Stimulated activated memory B cell treated with anti-CD40 and anti-IgM and Interleukin-4, amounts not matched to agents 10 μg/mL and 1 μg/mL and 100 μg/mL, for 72 hours (primary cell): ENCODE measurements at regions not wholly inside any gene's neighbourhood (a gene's known extent, or its start where the extent isn't known, plus 50 kb on each side); places are given as distances from the start of the nearest gene placed in this dataset.
"Not testable (repeated sequence)": the region's sequence is repeated elsewhere in the genome, so short reads cannot be mapped to it uniquely, and the experiment has no call there.

Experiments used
- ATAC-seq: fragments of 150-1000 bp; cut with Tn5 transposase; 2 replicates; pipeline ENCODE4 v1.10.0; 2021
- H3K27ac Mint-ChIP-seq: one replicate; pipeline ENCODE4 v1.8.0; 2022; ENCODE audit warnings: mild to moderate bottlenecking, mixed read lengths
- H3K27me3 Mint-ChIP-seq: one replicate; pipeline ENCODE4 v1.8.0; 2022; ENCODE audit warnings: mixed read lengths
- H3K36me3 Mint-ChIP-seq: one replicate; pipeline ENCODE4 v1.8.0; 2022; ENCODE audit warnings: mixed read lengths
- H3K4me1 Mint-ChIP-seq: one replicate; pipeline ENCODE4 v1.8.0; 2022; ENCODE audit warnings: mixed read lengths
- H3K4me3 Mint-ChIP-seq: one replicate; pipeline ENCODE4 v1.8.0; 2022; ENCODE audit warnings: mild to moderate bottlenecking, moderate library complexity, mixed read lengths
- H3K9me3 Mint-ChIP-seq: one replicate; pipeline ENCODE4 v1.8.0; 2022; ENCODE audit warnings: mixed read lengths

DNA sequence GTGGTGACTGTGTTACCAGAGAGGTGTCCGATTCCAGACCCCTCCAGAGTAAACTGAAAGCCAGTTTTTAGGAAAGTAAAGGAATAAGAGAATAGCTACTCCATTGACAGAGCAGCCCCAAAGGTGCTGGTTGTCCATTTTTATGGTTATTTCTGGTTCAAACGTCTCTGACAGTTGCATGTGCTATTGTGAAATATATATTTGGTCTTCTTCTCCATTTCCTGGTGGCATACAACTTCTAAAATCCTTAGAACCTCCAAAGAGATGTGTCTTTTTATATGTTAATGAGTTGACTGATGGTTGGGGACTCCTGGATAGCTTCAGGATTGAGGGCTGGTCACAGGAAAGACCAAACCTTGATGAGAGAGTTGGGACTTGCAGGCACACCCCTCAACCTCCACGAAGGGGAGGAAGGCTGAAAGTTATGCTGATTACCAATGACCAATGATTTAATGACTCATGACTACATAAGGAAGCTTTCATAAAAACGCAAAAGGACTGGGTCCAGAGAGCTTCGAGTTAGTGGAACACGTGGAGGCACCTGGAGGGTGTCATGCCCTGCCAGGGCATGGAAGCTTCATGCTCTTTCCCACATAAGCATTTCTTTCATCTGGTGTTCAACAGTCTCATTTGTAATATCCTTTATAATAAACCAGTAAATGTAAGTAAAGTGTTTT, 100.7 kb downstream of the SLC16A1 start:
- Mint-ChIP-seq H3K27me3 (peaks cover 37% of the 10 kb centered on the region), H3K4me1 (no peaks in the 10 kb centered on the region), H3K4me3 (peak overlapping the region; percentile 15), H3K9me3 (no peaks in the 10 kb centered on the region), H3K36me3 (no peaks in the 10 kb centered on the region), H3K27ac (no peak overlapping the region)
- no peak for ATAC-seq

DNA sequence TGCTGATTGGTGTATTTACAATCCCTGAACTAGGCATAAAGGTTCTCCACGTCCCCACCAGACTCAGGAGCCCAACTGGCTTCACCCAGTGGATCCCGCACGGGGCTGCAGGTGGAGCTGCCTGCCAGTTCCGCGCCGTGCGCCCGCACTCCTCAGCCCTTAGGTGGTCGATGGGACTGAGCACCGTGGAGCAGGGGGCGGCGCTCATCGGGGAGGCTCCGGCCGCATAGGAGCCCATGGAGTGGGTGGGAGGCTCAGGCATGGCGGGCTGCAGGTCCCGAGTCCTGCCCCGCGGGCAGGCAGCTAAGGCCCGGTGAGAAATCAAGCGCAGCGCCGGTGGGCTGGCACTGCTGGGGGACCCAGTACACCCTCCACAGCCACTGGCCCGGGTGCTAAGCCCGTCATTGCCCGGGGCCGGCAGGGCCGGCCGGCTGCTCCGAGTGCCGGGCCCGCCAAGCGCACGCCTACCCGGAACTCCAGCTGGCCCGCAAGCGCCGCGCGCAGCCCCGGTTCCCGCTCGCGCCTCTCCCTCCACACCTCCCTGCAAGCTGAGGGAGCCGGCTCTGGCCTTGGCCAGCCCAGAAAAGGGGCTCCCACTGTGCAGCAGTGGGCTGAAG, 101.5 kb downstream of the SLC16A1 start:
- H3K4me1 Mint-ChIP-seq, H3K36me3 Mint-ChIP-seq, H3K27ac Mint-ChIP-seq, ATAC-seq, H3K9me3 Mint-ChIP-seq: not testable (repeated sequence)
- Mint-ChIP-seq H3K4me3 (peak overlapping the region; percentile 15), H3K27me3 (peaks cover 45% of the 10 kb centered on the region)

DNA sequence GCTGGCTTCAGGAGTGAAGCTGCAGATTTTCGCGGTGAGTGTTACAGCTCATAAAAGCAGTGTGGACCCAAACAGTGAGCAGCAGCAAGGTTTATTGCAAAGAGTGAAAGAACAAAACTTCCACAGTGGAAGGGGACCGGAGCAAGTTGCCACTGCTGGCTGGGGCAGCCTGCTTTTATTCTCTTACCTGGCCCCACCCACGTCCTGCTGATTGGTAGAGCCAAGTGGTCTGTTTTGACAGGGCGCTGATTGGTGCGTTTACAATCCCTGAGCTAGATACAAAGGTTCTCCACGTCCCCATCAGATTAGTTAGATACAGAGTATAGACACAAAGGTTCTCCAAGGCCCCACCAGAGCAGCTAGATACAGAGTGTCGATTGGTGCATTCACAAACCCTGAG, 102.1 kb downstream of the SLC16A1 start:
- H3K27ac Mint-ChIP-seq, H3K4me3 Mint-ChIP-seq, H3K36me3 Mint-ChIP-seq, H3K9me3 Mint-ChIP-seq, ATAC-seq: not testable (repeated sequence)
- peaks cover 13% of the 10 kb centered on the region for H3K4me1 Mint-ChIP-seq
- H3K27me3 Mint-ChIP-seq: peaks cover 50% of the 10 kb centered on the region

DNA sequence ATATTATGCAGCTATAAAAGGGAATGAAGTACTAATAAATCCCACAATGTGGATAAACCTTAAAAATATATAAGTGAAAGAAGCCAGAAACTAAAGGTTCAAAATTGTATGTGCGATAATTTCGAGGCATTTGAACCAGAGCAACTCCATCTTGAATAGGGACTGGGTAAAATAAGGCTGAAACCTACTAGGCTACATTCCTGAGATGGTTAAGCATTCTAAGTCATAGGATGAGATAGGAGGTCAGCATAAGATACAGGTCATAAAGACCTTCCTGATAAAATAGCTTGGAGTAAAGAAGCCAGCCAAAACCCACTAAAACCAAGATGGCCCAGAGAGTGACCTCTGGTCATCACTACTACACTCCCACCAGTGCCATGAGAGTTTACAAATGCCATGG, 103.1 kb downstream of the SLC16A1 start:
- peaks cover 60% of the 10 kb centered on the region for H3K27me3 Mint-ChIP-seq
- H3K27ac Mint-ChIP-seq: no peak overlapping the region

DNA sequence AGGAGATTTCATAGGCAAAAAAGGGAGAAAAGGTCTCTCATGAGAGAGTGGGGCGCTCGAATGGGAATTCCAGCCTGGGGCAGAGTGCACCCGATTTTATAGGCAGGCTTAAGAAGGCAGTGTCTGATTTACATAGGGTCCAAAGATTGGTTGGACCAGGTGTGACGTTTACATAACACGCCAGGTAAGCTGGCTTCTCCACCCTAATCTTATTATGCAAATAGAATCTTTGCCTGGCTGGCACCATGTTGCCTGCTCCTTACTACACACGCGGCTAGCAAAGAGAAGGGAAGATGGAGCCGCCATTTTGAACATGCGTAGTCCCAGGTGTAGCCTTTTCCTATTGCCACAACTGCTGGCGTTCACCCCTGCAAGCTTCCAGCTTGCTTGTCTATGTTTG, 103.7 kb downstream of the SLC16A1 start:
- Mint-ChIP-seq H3K4me1 (peaks cover 13% of the 10 kb centered on the region), H3K4me3 (no peak overlapping the region), H3K9me3 (no peaks in the 10 kb centered on the region), H3K27me3 (peaks cover 60% of the 10 kb centered on the region), H3K36me3 (no peaks in the 10 kb centered on the region), H3K27ac (no peak overlapping the region)
- no peak for ATAC-seq

More for the DNA sequence above, 103.1 kb downstream of the SLC16A1 start:
- H3K4me3 Mint-ChIP-seq: no peak overlapping the region
- ATAC-seq: no peak
- H3K36me3 Mint-ChIP-seq: no peaks in the 10 kb centered on the region
- peaks cover 13% of the 10 kb centered on the region for H3K4me1 Mint-ChIP-seq
- no peaks in the 10 kb centered on the region for H3K9me3 Mint-ChIP-seq

DNA sequence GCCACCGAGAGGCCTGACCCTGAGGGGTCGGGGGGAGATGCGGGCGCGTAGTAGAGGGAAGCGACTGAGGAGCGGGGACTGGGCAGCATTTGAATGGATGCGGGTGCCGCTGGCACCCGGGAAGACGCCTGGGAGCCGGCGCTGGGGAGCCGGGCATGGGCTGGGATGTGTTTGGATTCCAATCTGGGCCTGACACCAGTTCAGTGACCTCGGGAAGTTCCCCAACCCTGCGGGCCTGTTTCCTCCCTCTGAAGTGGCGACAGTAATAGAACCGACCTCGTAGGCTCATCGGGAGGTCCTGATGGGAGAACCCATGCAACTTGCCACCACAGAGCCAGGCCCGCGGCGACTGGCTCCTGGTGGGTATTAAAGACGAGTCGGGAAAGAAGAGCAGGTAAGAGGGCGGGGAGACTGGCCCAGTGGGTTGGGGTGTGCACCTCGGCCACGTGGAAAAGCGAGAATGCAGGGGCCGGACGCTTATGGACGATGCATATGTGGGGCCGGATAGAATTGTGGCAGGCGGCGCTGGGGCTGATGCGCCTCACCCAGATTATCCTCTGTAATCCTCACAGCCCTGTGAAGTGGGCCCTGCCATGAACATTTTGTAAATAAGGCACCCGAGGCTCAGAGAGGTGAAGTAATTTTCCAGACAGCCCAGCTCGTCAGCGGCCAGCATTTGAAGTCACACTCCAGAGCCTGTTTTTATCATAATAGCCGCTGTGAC, 105.8 kb downstream of the SLC16A1 start:
- Mint-ChIP-seq H3K4me3 (peak overlapping the region; percentile 65), H3K27me3 (peaks cover 55% of the 10 kb centered on the region), H3K4me1 (peaks cover 13% of the 10 kb centered on the region), H3K36me3 (no peaks in the 10 kb centered on the region), H3K9me3 (no peaks in the 10 kb centered on the region), H3K27ac (no peak overlapping the region)
- no peak for ATAC-seq

DNA sequence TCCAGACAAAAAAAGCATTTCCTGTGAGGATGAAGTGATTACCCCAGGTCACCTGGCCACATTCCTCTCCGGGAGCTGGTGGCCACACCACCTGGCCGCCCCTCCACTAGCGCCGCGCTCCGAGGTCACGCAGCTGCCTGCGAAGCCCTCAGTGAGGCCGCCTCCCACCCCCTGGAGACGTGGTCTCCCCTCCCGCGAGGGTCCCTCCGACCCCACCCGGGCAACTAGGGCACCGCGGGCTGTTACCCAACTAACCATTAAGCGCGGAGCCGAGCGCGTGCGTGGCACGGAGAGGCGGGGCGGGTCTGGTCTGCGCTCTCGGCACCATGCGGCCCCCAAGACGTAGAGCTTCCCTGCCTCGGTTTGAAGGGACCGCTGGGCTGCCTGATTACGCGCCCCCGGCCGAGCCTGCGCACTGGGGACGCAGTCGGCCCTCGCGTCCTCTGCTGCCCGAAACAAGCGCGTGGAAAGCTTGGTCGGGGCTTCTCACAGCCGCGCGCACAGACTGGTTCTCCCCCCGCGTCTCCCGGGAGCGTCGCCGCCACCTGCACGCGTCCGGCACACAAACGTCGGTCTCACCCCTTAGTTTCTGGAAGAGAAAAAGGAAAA, 106.5 kb downstream of the SLC16A1 start:
- no peak overlapping the region for H3K27ac Mint-ChIP-seq
- no peaks in the 10 kb centered on the region for H3K9me3 Mint-ChIP-seq
- H3K36me3 Mint-ChIP-seq: no peaks in the 10 kb centered on the region
- H3K4me3 Mint-ChIP-seq: peak overlapping the region; percentile 65
- peaks cover 51% of the 10 kb centered on the region for H3K27me3 Mint-ChIP-seq
- ATAC-seq: peak; percentile 34
- H3K4me1 Mint-ChIP-seq: peaks cover 13% of the 10 kb centered on the region

DNA sequence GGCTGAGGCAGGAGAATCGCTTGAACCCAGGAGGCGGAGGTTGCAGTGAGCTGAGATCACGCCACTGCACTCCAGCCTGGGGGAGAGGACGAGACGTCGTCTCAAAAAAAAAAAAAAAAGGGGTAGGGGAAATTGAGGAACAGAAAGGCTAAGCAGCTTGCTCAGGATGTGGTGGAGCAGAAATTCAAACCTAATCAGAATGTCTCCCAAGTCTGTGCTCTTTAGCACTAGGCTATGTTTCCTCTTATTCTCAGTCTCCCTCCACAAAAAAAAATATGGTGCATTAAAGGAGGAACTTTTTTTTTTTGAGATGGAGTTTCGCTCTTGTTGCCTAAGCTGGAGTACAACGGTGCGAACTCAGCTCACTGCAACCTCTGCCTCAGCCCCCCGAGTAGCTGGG, 114.2 kb downstream of the SLC16A1 start:
- Mint-ChIP-seq H3K27me3 (no peaks in the 10 kb centered on the region), H3K27ac (no peak overlapping the region), H3K9me3 (no peaks in the 10 kb centered on the region), H3K4me1 (peaks cover 37% of the 10 kb centered on the region), H3K36me3 (no peaks in the 10 kb centered on the region), H3K4me3 (peak overlapping the region; percentile 14)
- ATAC-seq: peak; percentile 77

DNA sequence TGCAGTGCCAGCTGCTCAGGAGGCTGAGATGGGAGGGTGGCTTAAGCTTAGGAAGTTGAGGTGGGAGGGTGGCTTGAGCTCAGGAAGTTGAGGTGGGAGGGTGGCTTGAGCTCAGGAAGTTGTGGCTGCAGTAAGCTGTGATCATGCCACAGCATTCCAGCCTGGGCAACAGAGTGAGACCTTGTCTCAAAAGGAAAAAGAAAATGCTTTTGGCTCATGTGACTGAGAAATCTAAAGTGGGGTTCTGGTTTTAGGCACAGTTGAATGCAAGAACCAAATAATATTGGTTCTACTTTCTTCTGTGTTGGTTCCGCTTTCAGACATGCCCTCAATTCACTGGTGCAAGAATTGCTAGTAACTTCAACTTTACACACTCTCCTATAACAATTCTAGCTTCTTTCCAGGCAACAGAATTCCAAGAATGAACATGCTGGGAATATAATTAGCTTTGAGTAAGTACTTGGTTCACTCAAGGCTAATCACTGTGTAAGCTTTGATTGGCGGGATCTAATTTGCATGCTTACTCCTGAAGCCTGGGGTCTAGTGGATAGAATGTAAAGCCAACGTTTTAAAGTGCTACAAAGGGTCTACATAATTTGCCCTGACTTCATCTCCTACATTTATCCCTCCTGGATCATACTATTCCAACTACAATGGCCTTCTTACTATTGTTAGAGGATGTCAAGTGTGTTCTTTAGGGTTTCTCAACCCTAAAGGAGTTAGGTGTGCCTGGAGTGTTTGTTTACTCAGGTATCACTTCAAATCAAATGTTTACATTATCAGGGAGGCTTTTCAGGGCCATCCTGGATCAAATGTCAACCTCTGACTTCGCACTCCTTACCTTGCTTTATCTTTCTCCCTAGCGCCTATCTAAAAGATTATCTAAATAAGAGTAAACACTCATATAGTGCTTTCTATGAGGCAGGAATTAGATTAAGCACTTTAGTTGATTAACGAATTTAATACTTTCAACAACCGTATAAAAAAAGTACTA, 115.1 kb downstream of the SLC16A1 start:
- Mint-ChIP-seq H3K9me3 (no peaks in the 10 kb centered on the region), H3K36me3 (no peaks in the 10 kb centered on the region), H3K27me3 (no peaks in the 10 kb centered on the region), H3K4me3 (no peak overlapping the region), H3K27ac (no peak overlapping the region), H3K4me1 (peaks cover 37% of the 10 kb centered on the region)
- ATAC-seq: peak; percentile 80

DNA sequence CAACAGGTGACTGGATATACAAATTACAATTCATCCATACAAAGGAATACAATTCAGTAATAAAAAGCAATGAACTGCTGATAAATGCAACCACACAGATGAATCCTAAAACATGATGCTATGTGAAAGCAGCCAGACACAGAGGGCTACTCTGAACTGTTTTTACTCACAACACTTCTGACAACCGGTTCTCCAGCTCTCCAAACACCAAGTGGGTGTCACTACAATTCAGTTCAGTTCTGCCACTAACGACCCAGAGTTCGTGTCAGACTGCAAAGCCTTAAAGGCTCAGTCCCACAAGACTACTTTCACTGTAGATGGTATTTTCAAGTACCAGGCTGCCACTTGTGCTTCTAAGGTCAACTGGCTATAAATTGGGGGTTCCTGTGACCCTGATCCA, 119.4 kb downstream of the SLC16A1 start:
- no peaks in the 10 kb centered on the region for H3K36me3 Mint-ChIP-seq
- no peak overlapping the region for H3K27ac Mint-ChIP-seq
- H3K9me3 Mint-ChIP-seq: no peaks in the 10 kb centered on the region
- no peak overlapping the region for H3K4me3 Mint-ChIP-seq
- H3K4me1 Mint-ChIP-seq: peaks cover 19% of the 10 kb centered on the region
- H3K27me3 Mint-ChIP-seq: no peaks in the 10 kb centered on the region
- no peak for ATAC-seq

DNA sequence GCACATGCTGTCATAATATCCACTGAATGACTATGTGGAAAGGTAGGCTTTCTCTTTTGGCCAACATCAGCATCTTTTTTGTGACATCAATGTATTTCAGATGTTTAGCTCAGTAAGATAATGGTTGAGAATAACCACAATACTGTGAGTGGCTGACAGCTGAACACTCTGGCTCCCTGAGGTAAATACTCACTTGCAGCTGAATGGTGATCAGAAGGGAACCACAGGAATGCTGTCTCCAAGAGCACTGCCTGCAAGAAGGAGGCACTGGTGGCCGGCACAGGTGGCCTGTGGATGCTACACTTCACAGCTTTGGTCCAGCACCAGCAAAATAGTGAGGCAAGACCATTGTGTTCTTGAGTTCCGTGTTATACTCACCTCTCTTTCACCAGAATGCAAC, 118.7 kb upstream of the PPM1J start:
- Mint-ChIP-seq H3K27ac (no peak overlapping the region), H3K4me1 (no peaks in the 10 kb centered on the region), H3K36me3 (no peaks in the 10 kb centered on the region), H3K4me3 (no peak overlapping the region), H3K9me3 (no peaks in the 10 kb centered on the region), H3K27me3 (no peaks in the 10 kb centered on the region)
- ATAC-seq: no peak

DNA sequence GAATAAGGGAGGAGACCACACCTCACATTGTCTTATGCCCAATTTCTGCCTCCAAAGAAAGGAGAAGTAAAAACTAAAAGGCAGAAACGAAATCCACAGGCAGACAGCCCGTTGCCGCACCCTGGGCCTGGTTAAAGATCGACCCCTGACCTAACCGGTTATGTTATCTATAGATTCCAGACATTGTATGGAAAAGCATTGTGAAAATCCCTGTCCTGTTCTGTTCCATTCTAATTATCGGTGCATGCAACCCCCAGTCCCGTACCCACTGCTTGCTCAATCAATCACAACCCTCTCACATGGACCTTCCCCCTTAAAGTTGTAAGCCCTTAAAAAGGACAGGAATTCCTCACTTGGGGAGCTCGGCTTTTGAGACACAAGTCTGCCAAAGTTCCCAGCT, 117.1 kb upstream of the PPM1J start:
- not testable (repeated sequence) for H3K27me3 Mint-ChIP-seq, H3K4me3 Mint-ChIP-seq, H3K9me3 Mint-ChIP-seq, ATAC-seq, H3K4me1 Mint-ChIP-seq, H3K36me3 Mint-ChIP-seq, H3K27ac Mint-ChIP-seq

DNA sequence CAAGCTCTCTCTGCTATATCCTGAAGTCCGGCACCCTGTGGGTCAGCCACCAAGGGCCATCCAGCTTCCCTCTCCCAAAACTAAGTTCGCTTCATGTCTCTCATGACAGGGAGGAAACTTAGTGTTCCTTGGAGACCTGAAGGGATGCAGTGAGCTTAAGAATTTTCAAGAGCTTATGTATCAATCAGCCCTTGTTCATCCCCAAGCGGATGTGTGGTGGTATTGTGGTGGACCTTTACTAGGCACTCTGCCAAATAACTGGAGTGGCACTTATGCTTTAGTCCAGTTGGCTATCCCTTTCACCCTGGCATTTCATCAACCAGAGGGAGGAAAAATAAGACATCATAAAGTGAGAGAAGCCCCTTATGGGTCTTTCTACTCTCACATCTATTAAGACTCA, 114.6 kb upstream of the PPM1J start:
- not testable (repeated sequence) for H3K4me1 Mint-ChIP-seq, ATAC-seq, H3K27me3 Mint-ChIP-seq, H3K27ac Mint-ChIP-seq, H3K4me3 Mint-ChIP-seq, H3K36me3 Mint-ChIP-seq, H3K9me3 Mint-ChIP-seq

DNA sequence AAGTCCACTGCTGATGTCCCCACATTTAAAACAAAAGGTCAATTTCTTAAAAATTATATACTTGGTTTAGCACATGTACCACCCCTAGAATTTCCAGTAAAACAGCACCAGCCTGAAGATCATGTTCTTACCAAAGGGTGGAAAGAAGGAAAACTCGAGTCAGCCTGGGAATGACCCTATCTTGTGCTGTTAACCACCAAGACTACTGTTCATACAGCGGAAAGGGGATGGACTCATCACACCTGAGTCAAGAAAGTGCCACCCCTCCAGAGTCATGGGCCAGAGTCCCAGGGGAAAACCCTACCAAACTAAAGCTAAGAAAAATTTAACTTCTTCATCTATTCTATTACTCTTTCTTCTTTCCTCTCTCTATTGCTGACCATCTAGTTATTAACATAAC, 113.6 kb upstream of the PPM1J start:
- ATAC-seq: no peak
- Mint-ChIP-seq H3K9me3 (peaks cover 8% of the 10 kb centered on the region), H3K27me3 (peaks cover 19% of the 10 kb centered on the region), H3K4me3 (no peak overlapping the region), H3K27ac (no peak overlapping the region), H3K4me1 (no peaks in the 10 kb centered on the region), H3K36me3 (no peaks in the 10 kb centered on the region)

DNA sequence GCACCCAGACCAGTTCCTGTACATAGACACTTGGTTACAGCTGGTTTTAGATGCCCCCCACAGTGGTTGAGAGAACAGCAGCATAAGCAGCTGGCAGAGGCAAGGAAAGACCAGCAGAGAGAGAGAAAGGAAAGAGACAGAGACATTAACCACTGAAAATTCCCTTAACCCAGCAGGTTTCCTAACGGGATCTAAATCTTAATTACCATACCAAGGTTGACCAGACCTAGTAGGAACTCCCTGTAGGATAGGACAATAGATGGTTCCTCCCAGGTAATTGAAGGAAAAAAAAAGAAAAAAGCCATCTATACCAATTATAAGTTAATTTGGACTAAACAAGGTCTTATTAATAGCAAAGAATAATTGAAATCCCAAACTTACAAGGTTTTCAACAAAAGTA, 112.3 kb upstream of the PPM1J start:
- H3K4me1 Mint-ChIP-seq, H3K36me3 Mint-ChIP-seq, H3K4me3 Mint-ChIP-seq, ATAC-seq, H3K27ac Mint-ChIP-seq, H3K9me3 Mint-ChIP-seq: not testable (repeated sequence)
- H3K27me3 Mint-ChIP-seq: peaks cover 19% of the 10 kb centered on the region
